NB4 (cell line): ENCODE measurements at regions not wholly inside any gene's neighbourhood (a gene's known extent, or its start where the extent isn't known, plus 50 kb on each side); places are given as distances from the start of the nearest gene placed in this dataset.

ENCODE experiments used
- DNase-seq: peaks from one replicate; pipeline ENCODE4 v3.0.0; 2010; ENCODE audit warnings: low read depth
- H3K4me3 ChIP-seq: one replicate; pipeline ENCODE4 v1.5.1; 2011; ENCODE audit warnings: mild to moderate bottlenecking, low read depth, low read length, moderate library complexity
- MYC ChIP-seq: IDR thresholded peaks from 2 replicates; pipeline ENCODE4 v1.6.1; 2011; ENCODE audit warnings: low read depth, low read length
- POLR2A ChIP-seq: IDR thresholded peaks from 2 replicates; pipeline ENCODE4 v1.6.1; 2011; ENCODE audit warnings: mild to moderate bottlenecking; ENCODE audit not compliant: insufficient read length; ENCODE audit errors: extremely low read depth
- TF ChIP-seq, protein P1 (sequence below): IDR thresholded peaks from one replicate; pipeline ENCODE4 v1.5.1; 2012; ENCODE audit warnings: low read depth, low read length
- TF ChIP-seq, protein P2 (sequence below): IDR thresholded peaks from 2 replicates; pipeline ENCODE4 v1.6.1; 2011; ENCODE audit warnings: low read depth, low read length

DNA sequence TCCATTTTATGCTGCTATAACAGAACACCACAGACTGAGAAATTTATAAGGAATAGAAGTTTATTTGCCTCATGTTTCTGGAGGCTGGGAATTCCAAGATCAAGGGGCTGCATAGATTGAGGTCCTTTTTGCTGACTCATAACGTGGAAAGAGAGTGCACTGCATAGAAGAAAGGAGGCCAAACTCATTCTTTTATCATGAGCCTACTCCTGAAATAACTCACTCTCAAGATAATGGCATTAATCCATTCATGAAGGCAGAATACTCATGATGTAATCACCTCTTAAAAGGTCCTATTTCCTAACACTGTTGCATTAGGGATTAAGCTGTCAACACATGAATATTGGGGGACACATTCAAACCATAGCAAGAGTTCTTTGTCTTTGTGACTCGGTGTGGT, 60.0 kb upstream of the FBXO33 start:
- DNase-seq: no peak
- no peak for TF ChIP-seq MYC
- TF ChIP-seq, protein P1, sequence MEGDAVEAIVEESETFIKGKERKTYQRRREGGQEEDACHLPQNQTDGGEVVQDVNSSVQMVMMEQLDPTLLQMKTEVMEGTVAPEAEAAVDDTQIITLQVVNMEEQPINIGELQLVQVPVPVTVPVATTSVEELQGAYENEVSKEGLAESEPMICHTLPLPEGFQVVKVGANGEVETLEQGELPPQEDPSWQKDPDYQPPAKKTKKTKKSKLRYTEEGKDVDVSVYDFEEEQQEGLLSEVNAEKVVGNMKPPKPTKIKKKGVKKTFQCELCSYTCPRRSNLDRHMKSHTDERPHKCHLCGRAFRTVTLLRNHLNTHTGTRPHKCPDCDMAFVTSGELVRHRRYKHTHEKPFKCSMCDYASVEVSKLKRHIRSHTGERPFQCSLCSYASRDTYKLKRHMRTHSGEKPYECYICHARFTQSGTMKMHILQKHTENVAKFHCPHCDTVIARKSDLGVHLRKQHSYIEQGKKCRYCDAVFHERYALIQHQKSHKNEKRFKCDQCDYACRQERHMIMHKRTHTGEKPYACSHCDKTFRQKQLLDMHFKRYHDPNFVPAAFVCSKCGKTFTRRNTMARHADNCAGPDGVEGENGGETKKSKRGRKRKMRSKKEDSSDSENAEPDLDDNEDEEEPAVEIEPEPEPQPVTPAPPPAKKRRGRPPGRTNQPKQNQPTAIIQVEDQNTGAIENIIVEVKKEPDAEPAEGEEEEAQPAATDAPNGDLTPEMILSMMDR: no peak
- no peak for TF ChIP-seq POLR2A
- TF ChIP-seq, protein P2, sequence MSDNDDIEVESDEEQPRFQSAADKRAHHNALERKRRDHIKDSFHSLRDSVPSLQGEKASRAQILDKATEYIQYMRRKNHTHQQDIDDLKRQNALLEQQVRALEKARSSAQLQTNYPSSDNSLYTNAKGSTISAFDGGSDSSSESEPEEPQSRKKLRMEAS: no peak
- no peak overlapping the region for H3K4me3 ChIP-seq

DNA sequence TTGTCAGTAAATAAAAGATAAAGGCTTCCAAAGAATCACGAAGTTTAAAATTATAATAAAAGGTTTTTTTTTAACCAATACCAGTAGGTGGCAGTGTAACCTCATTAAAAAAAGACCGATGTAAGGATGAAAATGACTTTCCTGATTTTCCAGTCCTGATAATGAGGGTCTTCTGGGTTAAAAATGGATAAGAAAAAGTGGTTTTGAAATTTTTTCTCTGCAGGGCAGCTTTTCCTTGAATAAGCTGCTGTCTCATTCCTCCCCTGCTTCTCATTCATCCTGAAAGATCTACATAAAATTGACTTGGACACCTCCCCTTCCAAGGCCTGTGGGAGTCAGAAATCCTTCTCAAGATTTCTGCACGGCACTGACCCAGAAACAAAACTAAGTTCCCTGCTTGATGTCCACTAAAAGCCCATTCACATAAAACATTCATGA, 58.9 kb upstream of the FBXO33 start:
- no peak for TF ChIP-seq MYC
- TF ChIP-seq, protein P1: peak; percentile 4
- peak; percentile 38 for DNase-seq
- H3K4me3 ChIP-seq: no peak overlapping the region

DNA sequence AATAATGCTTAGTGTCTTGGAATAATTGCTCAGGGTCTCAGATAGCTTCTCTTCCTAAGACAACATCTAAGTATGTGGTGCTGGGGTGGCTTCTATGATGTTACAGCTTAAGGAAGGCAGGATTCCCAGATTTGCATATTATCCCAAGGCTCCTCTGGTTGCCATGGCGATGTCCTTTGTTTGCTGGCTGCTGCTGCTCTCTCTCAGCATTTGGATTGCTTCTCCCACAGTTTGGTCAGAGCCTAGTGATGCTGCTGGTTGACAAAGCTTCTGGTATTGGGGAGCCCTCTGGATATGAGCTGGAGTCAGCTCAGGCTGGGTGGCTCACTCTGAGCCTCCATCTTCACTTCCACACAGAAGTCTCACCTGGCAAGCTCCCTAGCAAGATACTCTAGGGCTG, 56.4 kb upstream of the FBXO33 start:
- no peak for DNase-seq
- no peak overlapping the region for H3K4me3 ChIP-seq
- TF ChIP-seq POLR2A: no peak
- no peak for TF ChIP-seq MYC
- TF ChIP-seq, protein P1: no peak

DNA sequence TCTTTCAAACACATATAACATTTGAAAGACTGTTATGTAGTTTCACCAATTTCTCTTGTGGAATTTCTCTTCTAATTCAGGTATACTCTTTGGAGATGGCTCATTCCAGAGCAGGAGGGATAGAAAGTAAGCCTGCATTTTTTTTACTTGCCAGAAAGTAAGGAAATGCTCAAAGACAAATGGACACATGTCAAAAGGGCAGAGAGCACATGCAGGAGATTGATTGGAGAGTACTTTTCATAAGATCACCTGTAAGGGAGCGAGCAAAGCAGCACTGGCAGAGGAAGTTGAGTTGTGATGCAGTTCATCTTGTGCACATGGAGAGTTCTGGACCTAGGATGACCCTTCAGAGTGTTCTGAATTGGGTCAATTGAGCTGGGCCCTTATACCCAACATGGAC, 51.4 kb upstream of the FBXO33 start:
- DNase-seq: no peak
- TF ChIP-seq MYC: no peak
- no peak for TF ChIP-seq POLR2A
- TF ChIP-seq, protein P1: no peak
- TF ChIP-seq, protein P2: no peak
- H3K4me3 ChIP-seq: no peak overlapping the region
